IMR-90 (cell line): ENCODE measurements at regions not wholly inside any gene's neighbourhood (a gene's known extent, or its start where the extent isn't known, plus 50 kb on each side); places are given as distances from the start of the nearest gene placed in this dataset.

Experiments used
- ATAC-seq: fragments of 200-7000 bp; cut with Tn5 transposase; 2 replicates; pipeline ENCODE4 v1.9.1; 2020; ENCODE audit warnings: low read depth, mild to moderate bottlenecking, moderate library complexity
- BruUV-seq: library from RNA; stranded (reverse); fragments of 400-500 nt; replicated peaks from 2 replicates; lab custom pipeline; 2021; lab: Mats Ljungman, UMichigan
- CTCF ChIA-PET: fragments of 300-600 bp; formaldehyde crosslinking; extraction: SDS; loops from one replicate; lab custom pipeline; 2021; ENCODE audit warnings: antibody characterized with exemption; lab: Yijun Ruan, JAX
- POLR2A ChIA-PET: fragments of 300-600 bp; sonication (Branson Sonifier 250); formaldehyde crosslinking; loops from one replicate; lab custom pipeline; 2022; ENCODE audit warnings: antibody characterized with exemption; ENCODE audit not compliant: unreplicated experiment; lab: Charles Lee
- DNase-seq: peaks from one replicate; pipeline ENCODE4 v3.0.0; 2013
- H2AFZ ChIP-seq: replicated peaks from 2 replicates; pipeline ENCODE3; 2013; ENCODE audit warnings: low read length, mild to moderate bottlenecking; ENCODE audit not compliant: poor library complexity
- H2AK5ac ChIP-seq: 2 replicates; pipeline ENCODE4 v1.6.1; 2013; ENCODE audit warnings: low read depth, low read length, inconsistent platforms
- H2AK9ac ChIP-seq: replicated peaks from 2 replicates; pipeline ENCODE3; 2013; ENCODE audit warnings: mild to moderate bottlenecking, low read depth, low read length, moderate library complexity; ENCODE audit not compliant: poor library complexity
- H2BK120ac ChIP-seq: 2 replicates; pipeline ENCODE4 v1.6.1; 2013; ENCODE audit warnings: low read depth, low read length, inconsistent platforms
- H2BK15ac ChIP-seq: 3 replicates; pipeline ENCODE4 v1.6.1; 2013; ENCODE audit warnings: low read depth, low read length, inconsistent platforms
- H2BK20ac ChIP-seq: 2 replicates; pipeline ENCODE4 v1.6.1; 2013; ENCODE audit warnings: low read depth, mild to moderate bottlenecking, inconsistent platforms, low read length, moderate library complexity
- H2BK5ac ChIP-seq: 2 replicates; pipeline ENCODE4 v1.6.1; 2013; ENCODE audit warnings: mild to moderate bottlenecking, low read depth, low read length, inconsistent platforms; ENCODE audit not compliant: poor library complexity, severe bottlenecking
- H3K14ac ChIP-seq: replicated peaks from 2 replicates; pipeline ENCODE4 v1.6.1; 2013; ENCODE audit warnings: low read depth, low read length, inconsistent platforms
- H3K18ac ChIP-seq: 2 replicates; pipeline ENCODE4 v1.6.1; 2013; ENCODE audit warnings: low read depth, low read length, control low read depth
- H3K23ac ChIP-seq: 2 replicates; pipeline ENCODE4 v1.6.1; 2013; ENCODE audit warnings: low read depth, low read length, inconsistent platforms
- H3K27ac ChIP-seq: 2 replicates; pipeline ENCODE4 v1.5.1; 2013; ENCODE audit warnings: mild to moderate bottlenecking, control low read depth, low read length; ENCODE audit not compliant: insufficient read depth
- H3K27me3 ChIP-seq: 2 replicates; pipeline ENCODE4 v1.6.1; 2013; ENCODE audit warnings: low read length; ENCODE audit not compliant: control insufficient read depth, insufficient read depth
- H3K36me3 ChIP-seq: 2 replicates; pipeline ENCODE4 v1.6.1; 2013; ENCODE audit warnings: low read length, mixed read lengths; ENCODE audit not compliant: control insufficient read depth, insufficient read depth
- H3K4ac ChIP-seq: 2 replicates; pipeline ENCODE4 v1.6.1; 2013; ENCODE audit warnings: low read depth, low read length, inconsistent platforms
- H3K4me1 ChIP-seq: 2 replicates; pipeline ENCODE4 v1.6.1; 2013; ENCODE audit warnings: low read length, mixed read lengths; ENCODE audit not compliant: control insufficient read depth, insufficient read depth
- H3K4me2 ChIP-seq: 2 replicates; pipeline ENCODE4 v1.6.1; 2013; ENCODE audit warnings: low read depth, mild to moderate bottlenecking, control low read depth, low read length, moderate library complexity
- H3K4me3 ChIP-seq: 2 replicates; pipeline ENCODE4 v1.5.1; 2013; ENCODE audit warnings: low read depth, mild to moderate bottlenecking, control low read depth, low read length, moderate library complexity; ENCODE audit not compliant: insufficient read depth
- H3K56ac ChIP-seq: 2 replicates; pipeline ENCODE4 v1.6.1; 2013; ENCODE audit warnings: low read length, inconsistent platforms; ENCODE audit not compliant: insufficient read depth; ENCODE audit errors: extremely low read depth
- H3K79me1 ChIP-seq, 2 experiments: 2 replicates each; pipeline ENCODE4 v1.6.1; 2013; ENCODE audit warnings: low read length in 2 of 2, inconsistent platforms in 1 of 2, low read depth in 1 of 2
- H3K9ac ChIP-seq: 2 replicates; pipeline ENCODE4 v1.6.1; 2013; ENCODE audit warnings: low read depth, low read length, control low read depth
- H3K9me1 ChIP-seq: 2 replicates; pipeline ENCODE4 v1.6.1; 2013; ENCODE audit warnings: low read length, inconsistent platforms; ENCODE audit not compliant: insufficient read depth
- H3K9me3 ChIP-seq: 2 replicates; pipeline ENCODE4 v1.6.1; 2013; ENCODE audit warnings: low read length; ENCODE audit not compliant: control insufficient read depth, insufficient read depth
- H4K20me1 ChIP-seq: 2 replicates; pipeline ENCODE4 v1.6.1; 2013; ENCODE audit warnings: low read length, inconsistent platforms; ENCODE audit not compliant: insufficient read depth
- H4K5ac ChIP-seq: 2 replicates; pipeline ENCODE4 v1.6.1; 2013; ENCODE audit warnings: mild to moderate bottlenecking, low read depth, low read length, control low read depth
- H4K8ac ChIP-seq, 2 experiments: 2 replicates each; pipeline ENCODE4 v1.6.1; 2013; ENCODE audit warnings: low read depth in 2 of 2, low read length in 2 of 2, control low read depth in 1 of 2, inconsistent platforms in 1 of 2
- H4K91ac ChIP-seq: 2 replicates; pipeline ENCODE4 v1.6.1; 2013; ENCODE audit warnings: low read depth, low read length, inconsistent platforms; ENCODE audit not compliant: insufficient read depth
- BHLHE40 ChIP-seq: fragments of 150-350 bp; IDR thresholded peaks from 2 replicates; pipeline ENCODE4 v1.6.1; 2016; ENCODE audit warnings: mild to moderate bottlenecking, low read depth, low read length
- CEBPB ChIP-seq: IDR thresholded peaks from 2 replicates; pipeline ENCODE4 v1.6.1; 2012; ENCODE audit warnings: low read depth, low read length, improper control_type of control experiment
- CHD1 ChIP-seq: IDR thresholded peaks from 2 replicates; pipeline ENCODE4 v1.6.1; 2012; ENCODE audit warnings: low read depth, low read length, improper control_type of control experiment
- FOS ChIP-seq: fragments of 150-350 bp; IDR thresholded peaks from 2 replicates; pipeline ENCODE4 v1.6.1; 2016; ENCODE audit warnings: low read depth, low read length
- MAFK ChIP-seq: IDR thresholded peaks from 2 replicates; pipeline ENCODE4 v1.6.1; 2012; ENCODE audit warnings: low read depth, low read length, improper control_type of control experiment
- MAZ ChIP-seq: IDR thresholded peaks from 2 replicates; pipeline ENCODE4 v1.6.1; 2012; ENCODE audit warnings: low read depth, mild to moderate bottlenecking, low read length, improper control_type of control experiment, moderate library complexity, borderline replicate concordance
- MXI1 ChIP-seq: IDR thresholded peaks from 2 replicates; pipeline ENCODE4 v1.6.1; 2012; ENCODE audit warnings: low read depth, mild to moderate bottlenecking, low read length, moderate library complexity, borderline replicate concordance
- NFE2L2 ChIP-seq: fragments of 150-350 bp; IDR thresholded peaks from 2 replicates; pipeline ENCODE4 v1.6.1; 2016; ENCODE audit warnings: low read depth, mild to moderate bottlenecking, low read length
- POLR2A ChIP-seq: IDR thresholded peaks from 2 replicates; pipeline ENCODE4 v1.6.1; 2012; ENCODE audit warnings: mild to moderate bottlenecking, low read depth, low read length
- RAD21 ChIP-seq: IDR thresholded peaks from 2 replicates; pipeline ENCODE4 v1.6.1; 2012; ENCODE audit warnings: low read length, improper control_type of control experiment
- RCOR1 ChIP-seq: IDR thresholded peaks from 2 replicates; pipeline ENCODE4 v1.6.1; 2012; ENCODE audit warnings: mild to moderate bottlenecking, low read length, improper control_type of control experiment; ENCODE audit not compliant: insufficient replicate concordance
- RFX5 ChIP-seq: IDR thresholded peaks from 2 replicates; pipeline ENCODE4 v1.8.0; 2012; ENCODE audit warnings: low read depth, mild to moderate bottlenecking, low read length, moderate library complexity
- SMC3 ChIP-seq: fragments of 150-350 bp; IDR thresholded peaks from 2 replicates; pipeline ENCODE4 v1.6.1; 2016; ENCODE audit warnings: low read depth, mild to moderate bottlenecking, antibody characterized with exemption, low read length, moderate library complexity
- WGBS, 2 experiments: methylation state at CpG; one replicate each; pipeline versions ENCODE4 v1.1.5 to v1.1.7; 2013; ENCODE audit warnings: missing lambda C conversion rate in 2 of 2; ENCODE audit not compliant: insufficient read length in 1 of 2; ENCODE audit errors: extremely low coverage in 2 of 2; 5-methylcytosine and 5-hydroxymethylcytosine counted together
- dilution Hi-C: fragments of 300-500 bp; cut with HindIII; formaldehyde crosslinking; loops from one replicate; pipeline ENCODE4 v1.14.3; 2018; ENCODE audit warnings: low sequenced_read_pairs; ENCODE audit not compliant: unreplicated experiment
- in situ Hi-C: fragments of 300-500 bp; cut with MboI; formaldehyde crosslinking; loops from 3 replicates; pipeline ENCODE4 v1.14.3; 2019; ENCODE audit warnings: low sequenced_read_pairs, inconsistent platforms, mixed read lengths
- intact Hi-C: fragments of 100-400 bp; cut with micrococcal nuclease; formaldehyde crosslinking; loops from 2 replicates; pipeline ENCODE4 v1.10.0; 2022
- TF ChIP-seq, protein P1 (sequence below): fragments of 150-350 bp; IDR thresholded peaks from 2 replicates; pipeline ENCODE4 v1.6.1; 2017; ENCODE audit warnings: mild to moderate bottlenecking, antibody characterized with exemption, low read length, low read depth
- TF ChIP-seq, protein P2 (sequence below): fragments of 150-350 bp; IDR thresholded peaks from 2 replicates; pipeline ENCODE4 v1.6.1; 2016; ENCODE audit warnings: low read depth, mild to moderate bottlenecking, low read length, moderate library complexity, borderline replicate concordance
- TF ChIP-seq, protein P3 (sequence below): conservative IDR thresholded peaks from 2 replicates; pipeline ENCODE4 v1.5.1; 2012; ENCODE audit warnings: mild to moderate bottlenecking, low read depth, low read length, improper control_type of control experiment

DNA sequence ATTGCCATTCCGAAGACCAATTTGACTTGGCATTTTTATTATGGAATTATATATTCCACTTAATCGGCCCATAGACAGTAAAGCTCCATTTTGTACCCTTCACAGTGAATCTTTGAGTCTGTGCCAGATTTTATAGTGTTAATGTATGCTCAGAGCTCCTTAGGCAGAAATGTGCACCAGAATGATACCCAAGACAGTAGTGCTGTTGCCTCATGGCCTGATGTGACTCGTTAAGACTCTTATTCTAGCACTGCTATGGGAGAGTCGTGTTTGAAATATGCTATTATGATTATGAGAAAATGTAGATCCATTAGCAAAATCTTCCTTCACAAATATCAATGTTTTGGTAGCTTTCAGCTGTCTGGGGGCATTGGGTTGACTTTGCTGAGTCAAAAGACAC is 209.8 kb upstream of the RAG2 start:
- Histone ChIP-seq H2BK5ac (no peak overlapping the region), H3K9me3 (no peaks in the 10 kb centered on the region), H4K5ac (no peak overlapping the region), H3K27me3 (no peaks in the 10 kb centered on the region), H3K23ac (no peak overlapping the region), H2AK9ac (no peak overlapping the region), H4K8ac (no peak overlapping the region), H3K14ac (no peak overlapping the region), H3K9me1 (no peaks in the 10 kb centered on the region), H2BK20ac (no peak overlapping the region), H3K27ac (no peak overlapping the region), H4K91ac (no peak overlapping the region), H2AFZ (no peak overlapping the region), H2AK5ac (no peak overlapping the region), H2BK15ac (no peak overlapping the region), H3K79me1 (no peaks in the 10 kb centered on the region), H2BK120ac (no peak overlapping the region), H3K56ac (no peak overlapping the region), H3K4me2 (no peak overlapping the region), H3K36me3 (no peaks in the 10 kb centered on the region), H3K9ac (no peak overlapping the region), H3K18ac (no peak overlapping the region), H3K4me3 (no peak overlapping the region), H4K20me1 (no peaks in the 10 kb centered on the region), H3K4ac (no peak overlapping the region), H3K4me1 (no peaks in the 10 kb centered on the region)
- CTCF ChIA-PET: no interaction called here
- DNase-seq (no peak), ATAC-seq (no peak)
- no TSS peak for BruUV-seq
- dilution Hi-C loops (no loop called here), in situ Hi-C loops (no loop called here), intact Hi-C loops (no loop called here)
- no CpG with 5 or more reads among the region's 4 CpGs for WGBS, 2 experiments
- POLR2A ChIA-PET: no interaction called here
- TF ChIP-seq RCOR1 (no peak), POLR2A (no peak), RFX5 (no peak), MXI1 (no peak), BHLHE40 (no peak), CHD1 (no peak), CEBPB (no peak), MAFK (no peak), NFE2L2 (no peak), MAZ (no peak), SMC3 (no peak), FOS (no peak), RAD21 (no peak)
- TF ChIP-seq, protein P1, sequence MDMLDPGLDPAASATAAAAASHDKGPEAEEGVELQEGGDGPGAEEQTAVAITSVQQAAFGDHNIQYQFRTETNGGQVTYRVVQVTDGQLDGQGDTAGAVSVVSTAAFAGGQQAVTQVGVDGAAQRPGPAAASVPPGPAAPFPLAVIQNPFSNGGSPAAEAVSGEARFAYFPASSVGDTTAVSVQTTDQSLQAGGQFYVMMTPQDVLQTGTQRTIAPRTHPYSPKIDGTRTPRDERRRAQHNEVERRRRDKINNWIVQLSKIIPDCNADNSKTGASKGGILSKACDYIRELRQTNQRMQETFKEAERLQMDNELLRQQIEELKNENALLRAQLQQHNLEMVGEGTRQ: no peak
- TF ChIP-seq, protein P2, sequence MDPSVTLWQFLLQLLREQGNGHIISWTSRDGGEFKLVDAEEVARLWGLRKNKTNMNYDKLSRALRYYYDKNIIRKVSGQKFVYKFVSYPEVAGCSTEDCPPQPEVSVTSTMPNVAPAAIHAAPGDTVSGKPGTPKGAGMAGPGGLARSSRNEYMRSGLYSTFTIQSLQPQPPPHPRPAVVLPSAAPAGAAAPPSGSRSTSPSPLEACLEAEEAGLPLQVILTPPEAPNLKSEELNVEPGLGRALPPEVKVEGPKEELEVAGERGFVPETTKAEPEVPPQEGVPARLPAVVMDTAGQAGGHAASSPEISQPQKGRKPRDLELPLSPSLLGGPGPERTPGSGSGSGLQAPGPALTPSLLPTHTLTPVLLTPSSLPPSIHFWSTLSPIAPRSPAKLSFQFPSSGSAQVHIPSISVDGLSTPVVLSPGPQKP: no peak
- TF ChIP-seq, protein P3, sequence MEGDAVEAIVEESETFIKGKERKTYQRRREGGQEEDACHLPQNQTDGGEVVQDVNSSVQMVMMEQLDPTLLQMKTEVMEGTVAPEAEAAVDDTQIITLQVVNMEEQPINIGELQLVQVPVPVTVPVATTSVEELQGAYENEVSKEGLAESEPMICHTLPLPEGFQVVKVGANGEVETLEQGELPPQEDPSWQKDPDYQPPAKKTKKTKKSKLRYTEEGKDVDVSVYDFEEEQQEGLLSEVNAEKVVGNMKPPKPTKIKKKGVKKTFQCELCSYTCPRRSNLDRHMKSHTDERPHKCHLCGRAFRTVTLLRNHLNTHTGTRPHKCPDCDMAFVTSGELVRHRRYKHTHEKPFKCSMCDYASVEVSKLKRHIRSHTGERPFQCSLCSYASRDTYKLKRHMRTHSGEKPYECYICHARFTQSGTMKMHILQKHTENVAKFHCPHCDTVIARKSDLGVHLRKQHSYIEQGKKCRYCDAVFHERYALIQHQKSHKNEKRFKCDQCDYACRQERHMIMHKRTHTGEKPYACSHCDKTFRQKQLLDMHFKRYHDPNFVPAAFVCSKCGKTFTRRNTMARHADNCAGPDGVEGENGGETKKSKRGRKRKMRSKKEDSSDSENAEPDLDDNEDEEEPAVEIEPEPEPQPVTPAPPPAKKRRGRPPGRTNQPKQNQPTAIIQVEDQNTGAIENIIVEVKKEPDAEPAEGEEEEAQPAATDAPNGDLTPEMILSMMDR: no peak
